Activated naive CD4-positive, alpha-beta T cell treated with anti-CD3 and anti-CD28 coated beads, Interleukin-2, amount 50 U/mL, for 24 hours (primary cell): ENCODE measurements at regions not wholly inside any gene's neighbourhood (a gene's known extent, or its start where the extent isn't known, plus 50 kb on each side); places are given as distances from the start of the nearest gene placed in this dataset.
"Not testable (repeated sequence)": the region's sequence is repeated elsewhere in the genome, so short reads cannot be mapped to it uniquely, and the experiment has no call there.

Experiments used
- H3K27ac Mint-ChIP-seq: one replicate; pipeline ENCODE4 v1.8.0; 2021; ENCODE audit warnings: mild to moderate bottlenecking, mixed read lengths
- H3K27me3 Mint-ChIP-seq: one replicate; pipeline ENCODE4 v1.8.0; 2021; ENCODE audit warnings: mixed read lengths
- H3K36me3 Mint-ChIP-seq: one replicate; pipeline ENCODE4 v1.8.0; 2021; ENCODE audit warnings: mixed read lengths
- H3K4me1 Mint-ChIP-seq: one replicate; pipeline ENCODE4 v1.8.0; 2021; ENCODE audit warnings: mixed read lengths
- H3K4me3 Mint-ChIP-seq: one replicate; pipeline ENCODE4 v1.8.0; 2021; ENCODE audit warnings: mild to moderate bottlenecking, mixed read lengths
- H3K9me3 Mint-ChIP-seq: one replicate; pipeline ENCODE4 v1.8.0; 2021; ENCODE audit warnings: mixed read lengths

DNA sequence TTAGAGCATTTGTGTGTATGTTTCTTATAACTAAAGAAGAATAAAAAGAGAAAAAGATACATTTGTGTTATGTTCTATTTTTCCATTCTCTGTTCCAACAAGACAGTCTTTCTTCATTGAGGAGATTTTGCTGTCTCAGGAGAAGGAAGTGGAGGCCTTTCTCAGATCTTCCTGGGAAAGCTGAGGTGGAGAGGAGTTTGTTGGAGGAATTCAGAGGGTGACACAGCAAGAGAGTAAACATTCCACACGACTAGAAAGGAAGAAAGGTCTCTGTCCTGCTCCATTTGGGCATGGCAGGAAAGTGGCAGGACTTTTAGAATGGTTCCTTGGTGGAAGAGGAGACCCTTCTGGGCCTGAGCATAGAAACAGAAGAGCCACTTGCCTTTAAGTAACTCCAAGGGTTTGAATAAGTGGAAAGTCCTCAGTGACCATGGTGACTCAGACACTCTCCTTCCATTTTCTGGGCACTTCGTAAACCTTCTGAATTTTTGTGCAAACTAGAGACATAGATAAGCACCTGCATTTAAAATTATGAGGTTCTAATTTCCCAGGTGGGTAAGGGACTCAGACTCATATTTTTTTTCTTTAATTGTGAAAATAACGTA lies 52.3 kb upstream of the COL5A2 start:
- H3K9me3 Mint-ChIP-seq = no peaks in the 10 kb centered on the region
- no peaks in the 10 kb centered on the region for H3K36me3 Mint-ChIP-seq
- H3K4me3 Mint-ChIP-seq = no peak overlapping the region
- no peaks in the 10 kb centered on the region for H3K27me3 Mint-ChIP-seq
- no peak overlapping the region for H3K27ac Mint-ChIP-seq
- peaks cover 35% of the 10 kb centered on the region for H3K4me1 Mint-ChIP-seq

DNA sequence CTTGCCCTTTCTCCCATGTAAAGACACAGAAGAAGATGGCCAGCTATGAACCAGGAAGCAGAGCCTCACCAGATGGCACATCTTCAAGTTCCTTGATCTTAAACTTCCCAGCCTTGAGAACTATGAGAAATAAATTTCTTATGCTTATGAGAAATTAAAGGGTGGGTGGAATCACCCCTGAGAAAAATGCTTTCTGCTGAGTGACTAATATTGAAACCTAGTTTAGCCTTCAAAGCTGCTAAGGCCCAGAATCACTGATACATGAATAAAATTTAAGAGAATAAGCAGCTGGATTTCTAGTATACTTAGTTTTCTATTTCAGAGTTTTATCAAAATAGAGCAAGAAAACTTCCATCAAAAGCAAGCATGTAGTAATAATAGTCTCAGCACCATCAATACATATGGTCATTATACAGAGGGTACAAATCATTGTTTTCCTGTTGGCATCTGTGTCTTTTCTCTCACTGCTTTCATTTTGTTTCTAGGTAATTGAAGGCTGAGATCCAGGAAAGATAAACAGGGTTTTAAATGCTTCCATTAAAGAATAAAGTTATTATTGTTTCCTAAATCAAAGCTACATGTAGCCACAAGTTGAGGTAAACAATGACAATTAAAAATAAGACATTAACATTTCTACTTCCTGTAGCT lies 53.3 kb upstream of the COL5A2 start:
- no peak overlapping the region for H3K4me3 Mint-ChIP-seq
- H3K27ac Mint-ChIP-seq = peak overlapping the region; percentile 46
- H3K36me3 Mint-ChIP-seq = no peaks in the 10 kb centered on the region
- no peaks in the 10 kb centered on the region for H3K27me3 Mint-ChIP-seq
- H3K9me3 Mint-ChIP-seq = no peaks in the 10 kb centered on the region
- peaks cover 35% of the 10 kb centered on the region for H3K4me1 Mint-ChIP-seq

DNA sequence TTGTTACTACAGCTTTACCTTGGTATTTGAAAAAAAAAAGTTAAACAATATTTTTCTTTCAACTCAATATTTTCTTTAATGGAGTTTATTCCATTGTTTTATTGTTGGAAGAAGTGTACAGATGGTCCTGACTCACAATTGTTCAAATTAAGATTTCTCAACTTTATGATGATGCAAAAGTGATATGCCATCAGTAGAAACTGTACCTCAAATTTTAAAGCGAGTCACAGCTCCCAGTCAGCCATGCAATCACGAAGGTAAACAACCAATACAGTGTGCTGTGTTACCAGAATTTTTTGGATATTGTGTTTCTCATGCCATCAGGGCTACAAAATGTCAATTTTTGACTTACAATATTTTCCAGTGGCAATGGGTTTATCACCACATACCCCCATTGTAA lies 54.0 kb upstream of the COL5A2 start:
- H3K27ac Mint-ChIP-seq = no peak overlapping the region
- H3K36me3 Mint-ChIP-seq = peaks cover 1% of the 10 kb centered on the region
- H3K4me3 Mint-ChIP-seq = no peak overlapping the region
- no peaks in the 10 kb centered on the region for H3K27me3 Mint-ChIP-seq
- no peaks in the 10 kb centered on the region for H3K9me3 Mint-ChIP-seq
- H3K4me1 Mint-ChIP-seq = peaks cover 39% of the 10 kb centered on the region

DNA sequence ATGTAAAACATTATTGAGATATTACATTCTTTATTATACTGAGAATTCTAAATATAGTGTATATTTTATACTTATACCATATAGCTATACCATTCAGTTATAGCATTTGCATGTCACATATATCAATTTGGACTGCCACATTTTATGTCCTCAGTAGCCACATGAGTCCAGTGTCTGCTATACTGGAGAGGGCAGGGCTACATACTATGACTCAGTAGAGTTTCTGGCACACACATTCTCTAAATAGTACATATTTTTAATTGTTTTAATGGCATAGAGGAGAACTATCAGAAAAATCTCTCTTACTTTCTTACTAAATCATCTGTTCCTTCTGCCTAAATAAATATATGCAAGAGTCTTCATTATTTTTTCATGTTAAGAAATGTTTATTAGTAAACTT lies 55.4 kb upstream of the COL5A2 start:
- no peak overlapping the region for H3K4me3 Mint-ChIP-seq
- H3K27ac Mint-ChIP-seq = no peak overlapping the region
- no peaks in the 10 kb centered on the region for H3K27me3 Mint-ChIP-seq
- H3K36me3 Mint-ChIP-seq = peaks cover 1% of the 10 kb centered on the region
- no peaks in the 10 kb centered on the region for H3K9me3 Mint-ChIP-seq
- peaks cover 36% of the 10 kb centered on the region for H3K4me1 Mint-ChIP-seq

DNA sequence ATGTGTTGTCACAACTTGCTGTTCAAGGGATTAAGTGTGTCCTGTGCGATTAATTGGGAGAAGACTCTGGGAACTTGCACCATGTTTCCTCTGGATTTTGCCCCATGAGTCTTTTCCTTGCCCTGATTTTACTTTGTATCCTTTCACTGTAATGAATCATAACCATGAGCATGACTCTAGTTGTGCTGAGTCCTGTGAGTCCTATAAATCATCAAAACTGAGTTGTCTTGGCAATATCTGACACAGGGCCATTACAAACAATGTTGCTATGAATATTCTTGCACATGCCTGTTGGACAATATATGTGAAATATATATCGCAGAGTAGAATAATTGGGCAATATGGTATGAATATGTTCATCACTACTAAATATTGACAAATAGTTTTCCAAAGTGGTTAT lies 56.5 kb upstream of the COL5A2 start:
- Mint-ChIP-seq H3K9me3 (no peaks in the 10 kb centered on the region), H3K27me3 (no peaks in the 10 kb centered on the region), H3K4me3 (no peak overlapping the region), H3K27ac (no peak overlapping the region), H3K4me1 (peaks cover 31% of the 10 kb centered on the region), H3K36me3 (peaks cover 1% of the 10 kb centered on the region)

DNA sequence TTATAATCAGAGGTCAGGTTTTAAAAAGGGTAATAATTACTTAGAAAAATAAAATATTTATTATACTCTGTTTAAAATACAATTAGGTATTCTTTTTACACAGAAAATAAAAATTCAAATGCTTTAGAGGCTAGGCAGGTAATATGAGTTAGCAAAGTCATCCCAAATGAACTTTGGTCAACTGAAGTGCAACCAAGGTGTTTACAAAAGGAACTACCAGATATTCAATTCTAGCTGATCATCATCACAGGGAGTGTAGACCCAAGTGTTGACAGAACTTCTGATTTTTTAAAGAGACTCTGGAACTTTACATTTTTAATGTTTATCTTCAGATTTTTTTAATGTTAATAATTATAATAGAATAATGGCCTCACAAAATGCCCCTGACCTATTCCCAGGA lies 59.3 kb upstream of the COL5A2 start:
- Mint-ChIP-seq H3K36me3 (peaks cover 8% of the 10 kb centered on the region), H3K9me3 (peaks cover 10% of the 10 kb centered on the region), H3K27ac (no peak overlapping the region), H3K27me3 (no peaks in the 10 kb centered on the region), H3K4me1 (peaks cover 19% of the 10 kb centered on the region), H3K4me3 (no peak overlapping the region)

DNA sequence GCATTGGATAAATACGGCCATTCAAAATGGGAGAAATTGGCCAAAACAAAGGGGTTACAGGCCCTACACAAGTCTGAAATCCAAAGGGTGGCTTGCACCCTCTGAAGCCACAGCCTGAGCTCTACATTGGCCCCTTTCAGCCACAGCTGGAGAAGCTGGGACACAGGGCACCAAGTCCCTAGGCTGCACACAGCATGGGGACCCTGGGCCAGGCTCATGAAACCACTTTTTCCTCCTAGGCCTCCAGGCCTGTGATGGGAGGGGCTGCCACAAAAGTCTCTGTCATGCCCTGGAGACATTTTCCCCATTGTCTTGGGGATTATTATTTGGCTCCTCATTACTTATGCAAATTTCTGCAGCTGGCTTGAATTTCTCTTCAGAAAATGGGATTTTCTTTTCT lies 64.3 kb upstream of the COL5A2 start:
- H3K27ac Mint-ChIP-seq = peak overlapping the region; percentile 84
- H3K4me1 Mint-ChIP-seq = peaks cover 20% of the 10 kb centered on the region
- not testable (repeated sequence) for H3K4me3 Mint-ChIP-seq, H3K27me3 Mint-ChIP-seq
- peaks cover 12% of the 10 kb centered on the region for H3K36me3 Mint-ChIP-seq
- H3K9me3 Mint-ChIP-seq = peaks cover 24% of the 10 kb centered on the region

DNA sequence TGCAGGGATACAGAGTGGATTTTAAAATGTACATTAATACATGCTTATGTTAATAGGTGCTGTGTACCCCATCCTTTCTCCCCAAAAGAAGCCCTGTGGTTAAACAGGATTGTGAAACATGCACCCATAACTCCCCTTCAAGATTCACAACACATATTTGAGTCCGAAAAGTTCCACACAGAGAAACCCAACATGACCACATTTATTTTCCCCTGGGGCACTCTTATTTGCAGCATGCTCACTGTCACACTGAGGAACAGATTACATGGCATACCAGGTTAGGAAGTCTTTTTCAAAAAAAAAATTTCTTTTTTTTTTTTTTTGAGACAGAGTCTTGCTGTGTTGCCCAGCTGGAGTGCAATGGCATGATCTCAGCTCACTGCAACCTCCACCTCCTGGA lies 67.7 kb upstream of the COL5A2 start:
- Mint-ChIP-seq H3K4me3 (no peak overlapping the region), H3K36me3 (peaks cover 12% of the 10 kb centered on the region), H3K4me1 (peaks cover 20% of the 10 kb centered on the region), H3K27ac (no peak overlapping the region), H3K27me3 (no peaks in the 10 kb centered on the region), H3K9me3 (peaks cover 24% of the 10 kb centered on the region)

DNA sequence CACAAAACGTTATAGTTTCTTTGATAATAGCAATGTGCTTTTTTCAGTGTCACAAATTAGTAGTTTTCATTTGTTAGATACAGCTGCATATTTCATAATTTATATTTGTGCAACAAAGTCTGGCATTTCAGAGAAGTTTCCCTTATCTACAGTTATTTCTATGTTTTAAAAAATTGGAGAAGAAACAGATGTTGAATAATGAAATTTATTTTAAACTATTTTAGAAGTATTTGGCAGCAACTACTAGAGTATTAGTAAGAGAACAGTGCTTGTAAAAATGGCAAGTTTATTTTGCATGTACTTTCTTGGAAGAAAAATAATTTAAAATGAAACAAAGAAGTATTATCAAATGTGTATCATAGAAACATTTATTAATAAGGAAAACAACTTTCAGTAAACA lies 68.6 kb upstream of the COL5A2 start:
- no peak overlapping the region for H3K27ac Mint-ChIP-seq
- no peaks in the 10 kb centered on the region for H3K27me3 Mint-ChIP-seq
- peaks cover 15% of the 10 kb centered on the region for H3K4me1 Mint-ChIP-seq
- peaks cover 9% of the 10 kb centered on the region for H3K36me3 Mint-ChIP-seq
- peaks cover 18% of the 10 kb centered on the region for H3K9me3 Mint-ChIP-seq
- H3K4me3 Mint-ChIP-seq = no peak overlapping the region

DNA sequence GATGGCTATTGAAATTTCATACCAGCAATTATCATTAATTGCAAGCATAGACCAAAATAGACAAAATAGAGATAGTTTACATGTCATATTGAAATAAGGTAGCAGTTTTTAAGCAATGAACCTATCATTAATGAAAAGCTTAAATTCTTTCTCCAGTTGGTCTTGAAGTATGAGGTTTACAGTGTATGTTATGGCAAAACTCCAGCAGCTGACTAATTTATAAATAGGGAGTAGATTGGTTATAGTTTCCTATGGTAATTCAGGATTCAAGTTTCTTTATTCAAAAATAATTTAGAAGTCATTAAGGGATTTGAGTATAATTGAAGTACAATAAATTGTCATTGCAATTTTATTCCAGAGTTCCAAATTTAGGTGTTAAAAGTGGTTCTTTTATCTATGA lies 69.6 kb upstream of the COL5A2 start:
- no peaks in the 10 kb centered on the region for H3K27me3 Mint-ChIP-seq
- H3K9me3 Mint-ChIP-seq = peaks cover 12% of the 10 kb centered on the region
- H3K36me3 Mint-ChIP-seq = peaks cover 4% of the 10 kb centered on the region
- H3K27ac Mint-ChIP-seq = no peak overlapping the region
- no peak overlapping the region for H3K4me3 Mint-ChIP-seq
- peaks cover 15% of the 10 kb centered on the region for H3K4me1 Mint-ChIP-seq

DNA sequence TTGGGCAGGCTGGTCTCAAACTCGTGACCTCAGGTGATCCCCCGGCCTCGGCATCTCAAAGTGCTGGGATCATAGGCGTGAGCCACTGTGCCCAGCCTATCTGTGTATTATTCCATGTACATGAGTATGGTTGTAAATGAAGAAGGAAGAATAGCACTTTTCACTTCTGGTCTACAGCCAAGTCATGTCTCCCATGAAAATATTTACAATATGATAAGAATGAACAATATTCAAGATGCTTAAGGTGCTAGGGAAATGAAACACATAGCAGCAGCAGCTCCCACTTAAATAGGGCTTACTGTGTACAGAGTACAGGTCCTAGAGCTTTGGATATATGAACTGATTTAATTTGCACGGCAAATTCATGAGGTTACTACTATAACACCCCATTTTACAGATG lies 70.3 kb upstream of the COL5A2 start:
- H3K9me3 Mint-ChIP-seq = peaks cover 5% of the 10 kb centered on the region
- no peaks in the 10 kb centered on the region for H3K36me3 Mint-ChIP-seq
- H3K4me3 Mint-ChIP-seq = no peak overlapping the region
- H3K4me1 Mint-ChIP-seq = peaks cover 15% of the 10 kb centered on the region
- no peaks in the 10 kb centered on the region for H3K27me3 Mint-ChIP-seq
- H3K27ac Mint-ChIP-seq = no peak overlapping the region

DNA sequence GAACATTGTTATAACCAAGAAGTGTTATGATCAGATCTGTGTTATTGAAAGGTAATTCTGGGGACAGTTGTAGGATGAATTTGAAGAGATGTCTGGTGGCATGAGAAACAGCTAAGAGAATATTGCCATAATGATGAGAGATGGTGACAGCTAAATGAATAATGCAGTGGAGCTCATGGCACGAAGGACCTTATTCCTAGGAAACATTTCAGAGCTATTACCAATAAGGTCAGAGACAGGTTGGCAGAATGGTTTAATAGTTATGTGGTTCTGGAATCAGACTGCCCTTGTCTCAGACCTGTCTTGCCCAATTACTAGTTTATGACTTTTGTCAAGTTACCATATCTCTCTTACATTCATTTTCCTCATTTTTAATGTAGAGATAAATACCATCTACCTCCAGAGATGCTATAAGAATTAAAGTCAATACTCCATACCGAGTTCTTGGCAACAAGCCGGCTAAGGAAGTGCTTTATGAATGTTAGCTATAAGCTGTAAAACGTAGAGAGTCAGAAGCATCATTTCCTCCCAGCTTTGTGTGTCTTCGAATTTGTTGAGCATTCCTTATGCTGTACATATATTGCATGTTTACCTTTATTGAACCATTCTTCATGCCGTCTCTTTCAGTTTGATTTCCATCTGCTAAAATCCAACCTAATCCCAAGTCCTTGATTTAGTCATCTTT lies 73.6 kb upstream of the COL5A2 start:
- Mint-ChIP-seq H3K36me3 (no peaks in the 10 kb centered on the region), H3K4me3 (no peak overlapping the region), H3K9me3 (peaks cover 4% of the 10 kb centered on the region), H3K4me1 (peaks cover 21% of the 10 kb centered on the region), H3K27ac (no peak overlapping the region), H3K27me3 (no peaks in the 10 kb centered on the region)

DNA sequence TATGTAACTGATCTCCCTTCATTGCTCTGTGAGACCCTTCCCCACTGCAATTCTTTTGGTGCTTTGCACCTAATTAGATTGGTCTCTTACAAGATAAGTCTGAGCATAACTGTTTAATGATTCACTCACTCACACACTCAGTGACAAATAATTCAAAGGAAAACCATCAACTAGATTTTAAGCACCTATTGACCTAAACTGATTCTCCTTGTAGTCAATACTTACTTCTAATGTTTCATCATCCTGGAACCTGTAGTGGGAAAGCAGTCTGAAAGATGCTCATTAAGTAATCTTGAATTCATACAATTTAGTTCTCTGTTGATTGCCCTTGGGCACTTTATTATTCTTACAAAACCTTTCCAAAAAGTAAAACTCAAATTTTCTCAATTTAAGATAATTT lies 74.3 kb upstream of the COL5A2 start:
- no peaks in the 10 kb centered on the region for H3K27me3 Mint-ChIP-seq
- H3K36me3 Mint-ChIP-seq = no peaks in the 10 kb centered on the region
- no peak overlapping the region for H3K4me3 Mint-ChIP-seq
- H3K9me3 Mint-ChIP-seq = peaks cover 4% of the 10 kb centered on the region
- no peak overlapping the region for H3K27ac Mint-ChIP-seq
- H3K4me1 Mint-ChIP-seq = peaks cover 21% of the 10 kb centered on the region

DNA sequence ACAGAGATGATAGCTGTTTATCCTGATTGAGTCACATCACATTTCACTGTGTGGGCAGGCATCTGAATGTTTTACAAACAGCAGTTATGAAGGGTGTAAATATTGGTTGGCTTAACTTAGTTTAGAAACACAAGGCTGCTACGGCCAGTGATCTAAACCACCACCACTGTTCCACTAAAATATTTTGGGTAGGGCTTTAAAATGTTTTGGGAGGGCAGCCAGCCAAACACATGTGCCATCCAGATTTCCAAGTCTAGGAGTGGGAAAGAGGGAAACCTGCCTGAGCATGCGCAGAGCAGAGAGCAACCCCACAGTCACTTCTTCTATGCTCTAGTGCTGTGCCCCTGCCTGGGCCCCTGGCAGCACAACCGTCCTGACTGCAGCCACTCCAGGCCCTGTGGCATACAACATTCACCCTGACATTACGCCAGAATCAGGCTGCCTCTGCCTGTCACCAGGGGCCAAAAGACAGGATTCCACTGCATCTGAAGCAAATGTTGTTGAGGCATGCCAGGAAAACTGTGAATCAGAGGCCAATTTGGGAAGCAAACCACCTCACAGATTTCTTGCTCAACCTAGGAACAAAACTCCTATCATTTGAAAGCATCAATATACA lies 74.8 kb upstream of the COL5A2 start:
- H3K36me3 Mint-ChIP-seq = no peaks in the 10 kb centered on the region
- H3K9me3 Mint-ChIP-seq = peaks cover 5% of the 10 kb centered on the region
- no peak overlapping the region for H3K4me3 Mint-ChIP-seq
- H3K27me3 Mint-ChIP-seq = no peaks in the 10 kb centered on the region
- H3K27ac Mint-ChIP-seq = no peak overlapping the region
- H3K4me1 Mint-ChIP-seq = peaks cover 23% of the 10 kb centered on the region

DNA sequence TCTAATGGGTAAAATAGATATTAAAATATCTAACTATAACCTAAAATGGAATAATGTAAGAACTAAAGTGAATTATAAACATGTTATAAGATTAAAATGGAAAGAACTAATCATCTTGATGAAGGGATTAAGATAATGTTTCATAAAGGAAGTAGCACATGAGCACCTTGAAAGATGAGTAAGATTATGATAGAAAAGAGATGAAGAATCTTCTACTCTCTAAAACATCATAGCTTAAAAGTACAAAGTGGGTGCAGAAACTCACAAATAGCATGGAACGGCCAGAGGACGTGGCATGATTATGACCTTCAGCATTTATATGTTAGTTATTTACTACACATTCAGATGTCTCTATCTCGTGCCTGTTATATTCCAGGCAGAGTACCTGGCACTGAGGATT lies 76.2 kb upstream of the COL5A2 start:
- H3K4me3 Mint-ChIP-seq = peak overlapping the region; percentile 37
- peaks cover 8% of the 10 kb centered on the region for H3K9me3 Mint-ChIP-seq
- H3K4me1 Mint-ChIP-seq = peaks cover 35% of the 10 kb centered on the region
- H3K27me3 Mint-ChIP-seq = no peaks in the 10 kb centered on the region
- H3K27ac Mint-ChIP-seq = peak overlapping the region; percentile 96
- no peaks in the 10 kb centered on the region for H3K36me3 Mint-ChIP-seq
